HG03575 (cell line): ENCODE measurements at regions not wholly inside any gene's neighbourhood (a gene's known extent, or its start where the extent isn't known, plus 50 kb on each side); places are given as distances from the start of the nearest gene placed in this dataset.

Experiments used
- ATAC-seq: cut with Tn5 transposase; IDR thresholded peaks from one replicate; pipeline ENCODE4 v1.9.1; 2021; ENCODE audit not compliant: unreplicated experiment, insufficient number of reproducible peaks, low FRiP score; ENCODE audit errors: extremely low read depth

GRCh38 chr4:67080046-67080557 lies 465.2 kb downstream of the CENPC start:
- ATAC-seq, result no peak

- ATAC-seq, result no peak
These were observed 473.7 kb downstream of the CENPC start for GRCh38 chr4:67071641-67072040.

GRCh38 chr4:67055319-67055718 lies 490.0 kb downstream of the CENPC start:
- ATAC-seq, result no peak

- ATAC-seq, result no peak
These were observed 490.4 kb downstream of the CENPC start for GRCh38 chr4:67054896-67055295.

GRCh38 chr4:67052814-67053675 lies 492.3 kb downstream of the CENPC start:
- no peak for ATAC-seq

- no peak for ATAC-seq
These were observed 494.1 kb downstream of the CENPC start for GRCh38 chr4:67051000-67051789.

GRCh38 chr4:67049446-67049845 lies 495.9 kb downstream of the CENPC start:
- no peak for ATAC-seq

- ATAC-seq, result no peak
These were observed 496.8 kb downstream of the CENPC start for GRCh38 chr4:67048530-67048929.

- ATAC-seq, result no peak
These were observed 505.0 kb downstream of the CENPC start for GRCh38 chr4:67040315-67040714.

- no peak for ATAC-seq
These were observed 507.1 kb downstream of the CENPC start for GRCh38 chr4:67038228-67038566.

GRCh38 chr4:67037504-67038227 lies 507.6 kb downstream of the CENPC start:
- ATAC-seq, result no peak

- ATAC-seq, result no peak
These were observed 508.5 kb downstream of the CENPC start for GRCh38 chr4:67036791-67037190.

GRCh38 chr4:67035986-67036385 lies 509.3 kb downstream of the CENPC start:
- ATAC-seq, result no peak

GRCh38 chr4:67035501-67035900 lies 509.8 kb downstream of the CENPC start:
- ATAC-seq, result no peak

GRCh38 chr4:67030636-67031035 lies 514.7 kb downstream of the CENPC start:
- ATAC-seq, result no peak

- ATAC-seq, result no peak
These were observed 524.9 kb downstream of the CENPC start for GRCh38 chr4:67020438-67020797.

GRCh38 chr4:67019686-67020437 lies 525.4 kb downstream of the CENPC start:
- no peak for ATAC-seq

GRCh38 chr4:67014592-67014991 lies 530.7 kb downstream of the CENPC start:
- no peak for ATAC-seq

- no peak for ATAC-seq
These were observed 538.5 kb downstream of the CENPC start for GRCh38 chr4:67006791-67007190.
